Brain microvascular endothelial cell (primary cell): ENCODE measurements at regions not wholly inside any gene's neighbourhood (a gene's known extent, or its start where the extent isn't known, plus 50 kb on each side); places are given as distances from the start of the nearest gene placed in this dataset.

Experiments used
- DNase-seq: peaks from one replicate; pipeline ENCODE4 v3.0.0-alpha.2; 2020
- H3K27ac ChIP-seq: fragments of 250-450 bp; sonication (Bioruptor Pico); 2 replicates; pipeline ENCODE4 v1.5.1; 2020; ENCODE audit warnings: mild to moderate bottlenecking, moderate library complexity
- H3K27me3 ChIP-seq: fragments of 250-450 bp; sonication (Bioruptor Pico); replicated peaks from 2 replicates; pipeline ENCODE4 v1.5.1; 2020; ENCODE audit warnings: mild to moderate bottlenecking
- H3K36me3 ChIP-seq: fragments of 250-450 bp; sonication (Bioruptor Pico); replicated peaks from 2 replicates; pipeline ENCODE4 v1.5.1; 2020; ENCODE audit warnings: mild to moderate bottlenecking
- H3K4me3 ChIP-seq: 2 replicates; pipeline ENCODE4 v1.5.1; 2011; ENCODE audit warnings: low read depth, mild to moderate bottlenecking, control low read depth, low read length, moderate library complexity
- CTCF ChIP-seq: IDR thresholded peaks from 2 replicates; pipeline ENCODE4 v1.5.1; 2011; ENCODE audit warnings: low read depth, mild to moderate bottlenecking, moderate library complexity, low read length, control low read depth, inconsistent platforms; ENCODE audit errors: missing control alignments
- in situ Hi-C: cut with HindIII; loops from 2 replicates; pipeline ENCODE4 v1.10.0; 2017; ENCODE audit warnings: low sequenced_read_pairs, low pct_ligation_motif_present

GRCh38 chr11:116509551-116509950 is 263.2 kb downstream of the BUD13 start:
- in situ Hi-C loops = no loop called here
- H3K36me3 ChIP-seq = no peaks in the 10 kb centered on the region
- no peak for DNase-seq
- TF ChIP-seq CTCF = no peak
- H3K27me3 ChIP-seq = no peaks in the 10 kb centered on the region
- H3K4me3 ChIP-seq = no peak overlapping the region
- no peak overlapping the region for H3K27ac ChIP-seq

- no peak for TF ChIP-seq CTCF
- Histone ChIP-seq H3K27ac (no peak overlapping the region), H3K36me3 (no peaks in the 10 kb centered on the region), H3K4me3 (no peak overlapping the region), H3K27me3 (no peaks in the 10 kb centered on the region)
- in situ Hi-C loops = no loop called here
- DNase-seq = no peak
These were observed 264.7 kb downstream of the BUD13 start for GRCh38 chr11:116507849-116508695.

- no peak for TF ChIP-seq CTCF
- H3K36me3 ChIP-seq = no peaks in the 10 kb centered on the region
- H3K27ac ChIP-seq = no peak overlapping the region
- in situ Hi-C loops = no loop called here
- no peaks in the 10 kb centered on the region for H3K27me3 ChIP-seq
- no peak for DNase-seq
- no peak overlapping the region for H3K4me3 ChIP-seq
These were observed 265.8 kb downstream of the BUD13 start for GRCh38 chr11:116507016-116507415.

GRCh38 chr11:116506263-116506825 is 266.4 kb downstream of the BUD13 start:
- Histone ChIP-seq H3K27me3 (no peaks in the 10 kb centered on the region), H3K27ac (no peak overlapping the region), H3K36me3 (no peaks in the 10 kb centered on the region), H3K4me3 (no peak overlapping the region)
- TF ChIP-seq CTCF = no peak
- DNase-seq = no peak
- in situ Hi-C loops = no loop called here

GRCh38 chr11:116505298-116506262 is 267.2 kb downstream of the BUD13 start:
- Histone ChIP-seq H3K4me3 (no peak overlapping the region), H3K27ac (no peak overlapping the region), H3K27me3 (no peaks in the 10 kb centered on the region), H3K36me3 (no peaks in the 10 kb centered on the region)
- TF ChIP-seq CTCF = no peak
- DNase-seq = no peak
- in situ Hi-C loops = no loop called here
